GM12874 (cell line): ENCODE measurements at regions not wholly inside any gene's neighbourhood (a gene's known extent, or its start where the extent isn't known, plus 50 kb on each side); places are given as distances from the start of the nearest gene placed in this dataset.

Source experiments
- CTCF ChIP-seq: IDR thresholded peaks from 2 replicates; pipeline ENCODE4 v1.5.1; 2011; ENCODE audit warnings: low read depth, mild to moderate bottlenecking, control low read depth, low read length, moderate library complexity; ENCODE audit not compliant: insufficient read depth

- no peak for TF ChIP-seq CTCF
These were observed 659.0 kb downstream of the NTRK3 start for GRCh38 chr15:87597346-87598052.

GRCh38 chr15:87591582-87591981 is 665.0 kb downstream of the NTRK3 start:
- TF ChIP-seq CTCF = no peak

GRCh38 chr15:87591042-87591441 is 665.5 kb downstream of the NTRK3 start:
- no peak for TF ChIP-seq CTCF

GRCh38 chr15:87589134-87589533 is 667.4 kb downstream of the NTRK3 start:
- TF ChIP-seq CTCF = no peak

GRCh38 chr15:87582169-87582568 is 674.4 kb downstream of the NTRK3 start:
- no peak for TF ChIP-seq CTCF

- TF ChIP-seq CTCF = no peak
These were observed 677.0 kb downstream of the NTRK3 start for GRCh38 chr15:87579537-87579936.

- TF ChIP-seq CTCF = no peak
These were observed 677.8 kb downstream of the NTRK3 start for GRCh38 chr15:87578776-87579175.
